H1 (cell line): ENCODE measurements at regions not wholly inside any gene's neighbourhood (a gene's known extent, or its start where the extent isn't known, plus 50 kb on each side); places are given as distances from the start of the nearest gene placed in this dataset.

Experiments
- BRCA1 ChIP-seq: IDR thresholded peaks from 2 replicates; pipeline ENCODE4 v1.6.1; 2012; ENCODE audit warnings: low read depth, low read length, improper control_type of control experiment
- EZH2 ChIP-seq: fragments of 200-600 bp; sonication (generic); IDR thresholded peaks from 2 replicates; pipeline ENCODE4 v1.7.1; 2012; ENCODE audit warnings: low read depth, mild to moderate bottlenecking, moderate library complexity, low read length, inconsistent platforms; ENCODE audit not compliant: severe bottlenecking
- POLR2A ChIP-seq, 2 experiments: IDR thresholded peaks; 1 replicate in 1 of 2; 2 replicates in 1 of 2; pipeline ENCODE4 v1.6.1; 2011; ENCODE audit warnings: low read depth in 2 of 2, low read length in 2 of 2, mild to moderate bottlenecking in 2 of 2; ENCODE audit errors: control extremely low read depth in 1 of 2
- POLR2AphosphoS5 ChIP-seq: IDR thresholded peaks from 2 replicates; pipeline ENCODE4 v1.6.1; 2011; ENCODE audit warnings: low read depth, low read length
- RXRA ChIP-seq: IDR thresholded peaks from 2 replicates; pipeline ENCODE4 v1.6.1; 2011; ENCODE audit warnings: low read depth, mild to moderate bottlenecking, low read length, moderate library complexity; ENCODE audit not compliant: insufficient read depth
- TF ChIP-seq, protein P1 (sequence below): IDR thresholded peaks from 2 replicates; pipeline ENCODE4 v1.6.1; 2012; ENCODE audit warnings: inconsistent platforms
- TF ChIP-seq, protein P2 (sequence below), 3 experiments: IDR thresholded peaks; 1 replicate in 2 of 3; 2 replicates in 1 of 3; pipeline versions ENCODE4 v1.5.1 to v1.6.1; 2011; ENCODE audit warnings: low read length in 3 of 3, mild to moderate bottlenecking in 3 of 3, inconsistent platforms in 2 of 3, low read depth in 1 of 3, moderate library complexity in 1 of 3; ENCODE audit not compliant: insufficient read depth in 1 of 3; ENCODE audit errors: control extremely low read depth in 1 of 3
- TF ChIP-seq, protein P3 (sequence below): IDR thresholded peaks from 2 replicates; pipeline ENCODE4 v1.6.1; 2011; ENCODE audit warnings: low read length, improper control_type of control experiment

DNA sequence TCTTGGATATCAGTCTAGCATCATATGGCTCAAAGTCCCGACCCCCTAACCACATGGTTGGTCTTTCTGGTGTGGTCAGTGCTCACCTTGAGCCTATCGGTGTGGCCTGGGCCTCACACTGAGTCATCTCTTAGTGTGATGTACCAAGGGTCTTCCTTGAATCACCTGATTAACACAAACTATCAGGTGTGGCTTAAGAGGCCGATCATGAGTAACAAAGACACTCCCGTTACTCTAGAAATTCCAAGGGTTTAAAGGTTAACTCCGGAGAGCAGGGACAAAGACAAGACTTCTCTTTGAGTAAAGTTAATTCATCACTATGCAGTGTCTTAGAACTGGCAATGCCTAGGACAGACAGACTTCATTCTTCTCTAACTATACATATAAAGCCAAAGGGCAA, 52.3 kb upstream of the ARMC3 start:
- TF ChIP-seq, protein P1, sequence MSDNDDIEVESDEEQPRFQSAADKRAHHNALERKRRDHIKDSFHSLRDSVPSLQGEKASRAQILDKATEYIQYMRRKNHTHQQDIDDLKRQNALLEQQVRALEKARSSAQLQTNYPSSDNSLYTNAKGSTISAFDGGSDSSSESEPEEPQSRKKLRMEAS: no peak
- TF ChIP-seq RXRA: no peak
- no peak for TF ChIP-seq POLR2A (IDR thresholded peaks at IDR 0.05; ENCODE audit: control extremely low read depth in 1 of 2, low read depth in 2 of 2, low read length in 2 of 2)
- TF ChIP-seq POLR2AphosphoS5: no peak
- TF ChIP-seq, protein P2, sequence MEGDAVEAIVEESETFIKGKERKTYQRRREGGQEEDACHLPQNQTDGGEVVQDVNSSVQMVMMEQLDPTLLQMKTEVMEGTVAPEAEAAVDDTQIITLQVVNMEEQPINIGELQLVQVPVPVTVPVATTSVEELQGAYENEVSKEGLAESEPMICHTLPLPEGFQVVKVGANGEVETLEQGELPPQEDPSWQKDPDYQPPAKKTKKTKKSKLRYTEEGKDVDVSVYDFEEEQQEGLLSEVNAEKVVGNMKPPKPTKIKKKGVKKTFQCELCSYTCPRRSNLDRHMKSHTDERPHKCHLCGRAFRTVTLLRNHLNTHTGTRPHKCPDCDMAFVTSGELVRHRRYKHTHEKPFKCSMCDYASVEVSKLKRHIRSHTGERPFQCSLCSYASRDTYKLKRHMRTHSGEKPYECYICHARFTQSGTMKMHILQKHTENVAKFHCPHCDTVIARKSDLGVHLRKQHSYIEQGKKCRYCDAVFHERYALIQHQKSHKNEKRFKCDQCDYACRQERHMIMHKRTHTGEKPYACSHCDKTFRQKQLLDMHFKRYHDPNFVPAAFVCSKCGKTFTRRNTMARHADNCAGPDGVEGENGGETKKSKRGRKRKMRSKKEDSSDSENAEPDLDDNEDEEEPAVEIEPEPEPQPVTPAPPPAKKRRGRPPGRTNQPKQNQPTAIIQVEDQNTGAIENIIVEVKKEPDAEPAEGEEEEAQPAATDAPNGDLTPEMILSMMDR (IDR thresholded peaks at IDR 0.05; ENCODE audit: control extremely low read depth in 1 of 3, insufficient read depth in 1 of 3, low read depth in 1 of 3, low read length in 3 of 3): no peak
- TF ChIP-seq EZH2: no peak
- TF ChIP-seq BRCA1: no peak
- TF ChIP-seq, protein P3, sequence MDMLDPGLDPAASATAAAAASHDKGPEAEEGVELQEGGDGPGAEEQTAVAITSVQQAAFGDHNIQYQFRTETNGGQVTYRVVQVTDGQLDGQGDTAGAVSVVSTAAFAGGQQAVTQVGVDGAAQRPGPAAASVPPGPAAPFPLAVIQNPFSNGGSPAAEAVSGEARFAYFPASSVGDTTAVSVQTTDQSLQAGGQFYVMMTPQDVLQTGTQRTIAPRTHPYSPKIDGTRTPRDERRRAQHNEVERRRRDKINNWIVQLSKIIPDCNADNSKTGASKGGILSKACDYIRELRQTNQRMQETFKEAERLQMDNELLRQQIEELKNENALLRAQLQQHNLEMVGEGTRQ: no peak
